ENCODE measurements at regions not wholly inside any gene's neighbourhood (a gene's known extent, or its start where the extent isn't known, plus 50 kb on each side); places are given as distances from the start of the nearest gene placed in this dataset.
"Not testable (repeated sequence)": the region's sequence is repeated elsewhere in the genome, so short reads cannot be mapped to it uniquely, and the experiment has no call there.

DNA sequence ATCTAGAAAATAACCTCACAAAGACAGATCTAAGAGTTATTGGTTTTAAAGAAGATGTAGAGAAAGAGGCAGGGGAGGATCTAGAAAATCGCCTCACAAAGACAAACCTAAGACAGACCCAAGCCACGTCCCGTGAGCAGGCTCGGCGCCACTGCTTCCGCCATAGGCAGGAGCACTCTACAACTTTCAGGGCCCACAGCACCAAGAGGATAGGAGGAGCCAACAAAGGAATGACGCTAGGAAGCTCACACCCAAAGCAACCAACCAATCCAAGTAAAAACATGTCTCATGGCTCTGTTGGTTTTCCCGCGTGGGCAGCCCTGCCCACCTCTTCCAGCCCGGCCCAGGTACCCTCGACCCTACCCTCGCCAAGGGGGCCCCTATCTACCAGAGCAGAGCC lies 4167.4 kb upstream of the OR11H1 start:
- DNase-seq = no peak

DNA sequence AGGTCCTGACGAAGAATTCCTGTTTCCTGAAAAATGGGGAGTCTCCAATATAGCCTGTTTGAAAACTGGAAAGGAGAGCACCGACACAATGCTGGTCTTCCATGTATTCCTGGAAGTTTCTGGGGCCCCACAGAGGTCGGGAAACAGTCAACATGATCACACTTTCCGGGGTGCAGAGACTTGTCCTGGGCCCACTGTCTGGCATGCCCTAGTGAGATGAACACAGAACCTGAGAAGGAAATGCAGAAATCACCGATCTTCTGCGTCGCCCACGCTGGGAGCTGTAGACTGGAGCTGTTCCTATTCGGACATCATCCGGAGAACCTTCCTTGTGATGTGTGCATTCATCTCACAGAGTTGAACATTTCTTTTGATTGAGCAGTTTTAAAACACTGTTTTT lies 4166.5 kb upstream of the OR11H1 start:
- not testable (repeated sequence) for DNase-seq

DNA sequence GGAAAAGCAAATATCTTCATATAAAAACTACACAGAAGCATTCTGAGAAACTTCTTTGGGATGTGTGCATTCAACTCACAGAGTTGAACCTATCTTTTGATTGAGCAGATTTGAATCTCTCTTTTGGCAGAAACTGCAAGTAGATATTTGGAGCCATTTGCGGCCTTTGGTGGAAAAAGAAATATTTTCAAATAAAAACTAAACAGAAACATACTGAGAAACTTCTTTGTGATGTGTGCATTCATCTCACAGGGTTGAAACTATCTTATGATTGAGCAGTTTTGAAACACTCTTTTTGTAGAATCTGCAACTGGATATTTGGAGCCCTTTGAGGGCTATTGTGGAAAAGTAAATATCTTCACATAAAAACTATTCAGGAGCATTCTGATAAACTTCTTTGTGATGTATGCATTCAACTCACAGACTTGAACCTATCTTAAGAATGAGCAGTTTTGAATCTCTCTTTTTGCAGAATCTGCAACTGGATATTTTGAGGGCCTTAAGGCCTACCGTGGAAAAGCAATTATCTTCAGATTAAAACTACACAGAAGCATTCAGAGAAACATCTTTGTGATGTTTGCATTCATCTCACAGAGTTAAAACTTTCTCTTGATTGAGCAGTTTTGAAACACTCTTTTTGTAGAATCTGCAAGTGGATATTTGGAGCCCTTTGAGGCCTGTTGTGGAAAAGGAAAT lies 4158.2 kb upstream of the OR11H1 start:
- not testable (repeated sequence) for DNase-seq

DNA sequence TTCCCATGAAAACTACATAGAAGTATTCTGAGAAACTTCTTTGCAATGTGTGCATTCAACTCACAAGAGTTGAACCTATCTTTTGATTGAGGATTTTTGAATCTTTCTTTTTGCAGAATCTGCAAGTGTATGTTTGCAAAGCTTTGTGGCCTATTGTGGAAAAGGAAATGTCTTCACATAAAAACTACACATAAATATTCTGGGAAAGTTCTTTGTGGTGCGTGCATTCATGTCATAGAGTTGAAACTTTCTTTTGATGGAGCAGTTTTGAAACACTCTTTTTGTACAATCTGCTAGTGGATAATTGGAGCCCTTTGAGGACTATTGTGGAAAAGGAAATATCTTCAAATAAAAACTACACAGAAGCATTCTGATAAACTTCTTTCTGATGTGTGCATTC lies 4157.7 kb upstream of the OR11H1 start:
- not testable (repeated sequence) for DNase-seq
